GM12878 (cell line): ENCODE measurements at regions not wholly inside any gene's neighbourhood (a gene's known extent, or its start where the extent isn't known, plus 50 kb on each side); places are given as distances from the start of the nearest gene placed in this dataset.

Experiments
- ATAC-seq: fragments of 200-7000 bp; cut with Tn5 transposase; 3 replicates; pipeline ENCODE4 v1.9.1; 2020; ENCODE audit warnings: mild to moderate bottlenecking, moderate library complexity
- BruUV-seq: library from RNA; stranded (reverse); fragments of 400-500 nt; replicated peaks from 2 replicates; lab custom pipeline; 2021; lab: Mats Ljungman, UMichigan
- CTCF ChIA-PET: fragments of 300-600 bp; sonication (Branson Sonifier 250); formaldehyde crosslinking; extraction: SDS; loops from one replicate; lab custom pipeline; 2021; ENCODE audit warnings: inconsistent platforms; lab: Yijun Ruan, JAX
- POLR2A ChIA-PET: fragments of 350-600 bp; formaldehyde crosslinking; extraction: SDS; loops from one replicate; lab custom pipeline; 2021; ENCODE audit warnings: inconsistent platforms; lab: Charles Lee
- RAD21 ChIA-PET: fragments of 300-600 bp; sonication (Branson Sonifier 250); formaldehyde crosslinking; loops from one replicate; lab custom pipeline; 2023; ENCODE audit warnings: antibody characterized with exemption; ENCODE audit not compliant: unreplicated experiment; lab: Charles Lee
- SMC1A ChIA-PET: fragments of 300-600 bp; sonication (Branson Sonifier 250); formaldehyde crosslinking; loops from one replicate; lab custom pipeline; 2023; ENCODE audit not compliant: unreplicated experiment, uncharacterized antibody; lab: Charles Lee
- DNase-seq: peaks from one replicate; pipeline ENCODE4 v3.0.0-alpha.2; 2011; ENCODE audit warnings: low read depth, low spot score
- FAIRE-seq: peaks from 3 replicates; lab custom pipeline; 2011; peaks lifted over from hg19 to GRCh38; lab: Jason Lieb, UNC
- H2AFZ ChIP-seq: 2 replicates; pipeline ENCODE4 v1.6.0; 2011; ENCODE audit warnings: low read depth, low read length, control low read depth; ENCODE audit not compliant: control insufficient read depth
- H3K27ac ChIP-seq: 2 replicates; pipeline ENCODE4 v1.5.1; 2011; ENCODE audit warnings: control low read depth; ENCODE audit not compliant: control insufficient read depth, insufficient read depth
- H3K27me3 ChIP-seq, 2 experiments: replicated peaks in 1 of 2; 2 replicates each; pipeline versions ENCODE4 v1.6.0 to v1.6.1; 2011; ENCODE audit warnings: low read length in 1 of 2; ENCODE audit not compliant: control insufficient read depth in 2 of 2, insufficient read depth in 2 of 2
- H3K36me3 ChIP-seq, 2 experiments: 2 replicates each; pipeline ENCODE4 v1.5.1; 2011; ENCODE audit warnings: low read length in 1 of 2; ENCODE audit not compliant: control insufficient read depth in 2 of 2, insufficient read depth in 2 of 2
- H3K4me1 ChIP-seq: 2 replicates; pipeline ENCODE4 v1.6.1; 2011; ENCODE audit warnings: mild to moderate bottlenecking, low read length, moderate library complexity, mixed read lengths; ENCODE audit not compliant: control insufficient read depth, insufficient read depth
- H3K4me2 ChIP-seq: 2 replicates; pipeline ENCODE4 v1.6.0; 2011; ENCODE audit warnings: control low read depth; ENCODE audit not compliant: control insufficient read depth, insufficient read depth
- H3K4me3 ChIP-seq: fragments of 200-600 bp; sonication (generic); 2 replicates; pipeline ENCODE4 v1.5.1; 2016
- H3K79me2 ChIP-seq: 2 replicates; pipeline ENCODE4 v1.6.0; 2011; ENCODE audit warnings: low read length; ENCODE audit not compliant: control insufficient read depth, insufficient read depth
- H3K9ac ChIP-seq: 2 replicates; pipeline ENCODE4 v1.8.0; 2011; ENCODE audit warnings: low read length, control low read depth, mixed read lengths; ENCODE audit not compliant: control insufficient read depth, insufficient read depth
- H3K9me3 ChIP-seq: replicated peaks from 3 replicates; pipeline ENCODE4 v1.5.1; 2011; ENCODE audit warnings: mild to moderate bottlenecking, low read length; ENCODE audit not compliant: control insufficient read depth, insufficient read depth
- H4K20me1 ChIP-seq: 2 replicates; pipeline ENCODE4 v1.6.0; 2011; ENCODE audit not compliant: control insufficient read depth, insufficient read depth
- ATF2 ChIP-seq: IDR thresholded peaks from 2 replicates; pipeline ENCODE4 v1.6.1; 2012; ENCODE audit warnings: low read length, inconsistent platforms
- BCL3 ChIP-seq: IDR thresholded peaks from 2 replicates; pipeline ENCODE4 v1.6.1; 2011; ENCODE audit warnings: borderline replicate concordance, low read depth, mild to moderate bottlenecking, moderate library complexity, low read length; ENCODE audit not compliant: insufficient read depth, poor library complexity, severe bottlenecking
- CHD4 ChIP-seq: fragments of 200-600 bp; sonication (generic); IDR thresholded peaks from 2 replicates; pipeline ENCODE4 v1.6.1; 2016; ENCODE audit warnings: mild to moderate bottlenecking
- E4F1 ChIP-seq: fragments of 450-650 bp; IDR thresholded peaks from 2 replicates; pipeline ENCODE4 v1.6.1; 2018; ENCODE audit warnings: borderline replicate concordance, mild to moderate bottlenecking; ENCODE audit not compliant: partially characterized antibody
- ESRRA ChIP-seq: IDR thresholded peaks from 2 replicates; pipeline ENCODE4 v1.6.1; 2012; ENCODE audit warnings: mild to moderate bottlenecking, low read length, improper control_type of control experiment
- FOXM1 ChIP-seq: IDR thresholded peaks from 2 replicates; pipeline ENCODE4 v1.6.1; 2012; ENCODE audit warnings: low read depth, mild to moderate bottlenecking, inconsistent platforms, low read length, moderate library complexity
- HDGF ChIP-seq: fragments of 450-650 bp; IDR thresholded peaks from 2 replicates; pipeline ENCODE4 v1.6.1; 2016; ENCODE audit warnings: antibody characterized with exemption
- HSF1 ChIP-seq: fragments of 150-350 bp; IDR thresholded peaks from 2 replicates; pipeline ENCODE4 v1.6.1; 2014; ENCODE audit warnings: mild to moderate bottlenecking, low read depth, low read length
- IRF3 ChIP-seq: fragments of 450-650 bp; IDR thresholded peaks from 2 replicates; pipeline ENCODE4 v1.6.1; 2014; ENCODE audit warnings: mild to moderate bottlenecking
- NR2C1 ChIP-seq: fragments of 450-650 bp; IDR thresholded peaks from 2 replicates; pipeline ENCODE4 v1.6.1; 2017; ENCODE audit warnings: antibody characterized with exemption, mild to moderate bottlenecking, moderate library complexity
- POLR2AphosphoS2 ChIP-seq: IDR thresholded peaks from 2 replicates; pipeline ENCODE4 v1.6.1; 2011; ENCODE audit warnings: low read depth, mild to moderate bottlenecking, low read length, improper control_type of control experiment, moderate library complexity
- RELA ChIP-seq: fragments of 450-650 bp; IDR thresholded peaks from 2 replicates; pipeline ENCODE4 v1.8.0; 2014; ENCODE audit warnings: borderline replicate concordance; ENCODE audit not compliant: partially characterized antibody
- RUNX3 ChIP-seq: IDR thresholded peaks from 2 replicates; pipeline ENCODE4 v1.6.1; 2012; ENCODE audit warnings: low read length, inconsistent platforms
- SIN3A ChIP-seq: IDR thresholded peaks from 2 replicates; pipeline ENCODE4 v1.6.1; 2012; ENCODE audit warnings: low read depth, low read length, improper control_type of control experiment
- STAT3 ChIP-seq: IDR thresholded peaks from 2 replicates; pipeline ENCODE4 v1.6.1; 2011; ENCODE audit warnings: low read depth, low read length, improper control_type of control experiment
- TAF1 ChIP-seq: IDR thresholded peaks from 2 replicates; pipeline ENCODE4 v1.6.1; 2011; ENCODE audit warnings: mild to moderate bottlenecking, low read depth, low read length, borderline replicate concordance
- ZNF622 ChIP-seq: fragments of 450-650 bp; IDR thresholded peaks from 2 replicates; pipeline ENCODE4 v1.6.1; 2017; ENCODE audit warnings: mild to moderate bottlenecking, inconsistent platforms
- WGBS: methylation state at CpG from one replicate; pipeline ENCODE4 v1.1.6; 2016; ENCODE audit warnings: low lambda C conversion rate; ENCODE audit not compliant: insufficient replicate concordance, insufficient coverage; ENCODE audit errors: missing lambda C conversion rate; 5-methylcytosine and 5-hydroxymethylcytosine counted together
- in situ Hi-C: fragments of 300-500 bp; cut with MboI; formaldehyde crosslinking; loops from 9 replicates; pipeline ENCODE4 v1.14.3; 2018; ENCODE audit warnings: mixed read lengths
- intact Hi-C: fragments of 100-400 bp; cut with micrococcal nuclease; formaldehyde crosslinking; loops from one replicate; pipeline ENCODE4 v1.14.2; 2022; ENCODE audit not compliant: unreplicated experiment

- no peak for FAIRE-seq
- no peaks in the 10 kb centered on the region for H4K20me1 ChIP-seq
- no peaks in the 10 kb centered on the region for H3K27me3 ChIP-seq
- no peak overlapping the region for H3K4me2 ChIP-seq
- H3K4me3 ChIP-seq, result no peak overlapping the region
- ChIA-PET RAD21 (interaction anchor here (0.8 to 1.1 kb wide), 2 partner anchors 97 to 383 kb away, joined by 3 read pairs; partner anchors contain the start of gene FGGY), CTCF (interaction anchor here (0.6 kb wide), 1 partner anchor 67 kb away, joined by 3 read pairs; no protein-coding TSS in a partner anchor), POLR2A (no interaction called here), SMC1A (interaction anchor here (0.8 to 1.4 kb wide), 3 partner anchors 13 to 57 kb away, joined by 3 to 4 read pairs (median 3); no protein-coding TSS in a partner anchor)
- in situ Hi-C loops (no loop called here), intact Hi-C loops (no loop called here)
- BruUV-seq, result no TSS peak
- 53% methylated on average over 4 of the region's 4 CpGs for WGBS
- no peak overlapping the region for H3K27ac ChIP-seq
- no peak overlapping the region for H2AFZ ChIP-seq
- no peak for ATAC-seq
- no peak for DNase-seq
- H3K36me3 ChIP-seq, result no peaks in the 10 kb centered on the region
- H3K9ac ChIP-seq, result no peak overlapping the region
- no peaks in the 10 kb centered on the region for H3K9me3 ChIP-seq
- no peaks in the 10 kb centered on the region for H3K79me2 ChIP-seq
- H3K4me1 ChIP-seq, result no peaks in the 10 kb centered on the region
- no peak for TF ChIP-seq CHD4
- TF ChIP-seq ESRRA, result no peak
- TF ChIP-seq RUNX3, result no peak
- TF ChIP-seq SIN3A, result no peak
- no peak for TF ChIP-seq E4F1
- no peak for TF ChIP-seq HSF1
- TF ChIP-seq IRF3, result no peak
- no peak for TF ChIP-seq NR2C1
- TF ChIP-seq POLR2AphosphoS2, result no peak
- no peak for TF ChIP-seq BCL3
- TF ChIP-seq RELA, result no peak
- no peak for TF ChIP-seq ATF2
- no peak for TF ChIP-seq ZNF622
- no peak for TF ChIP-seq STAT3
- no peak for TF ChIP-seq HDGF
- TF ChIP-seq TAF1, result no peak
- no peak for TF ChIP-seq FOXM1
These were observed 97.0 kb upstream of the FGGY start for GRCh38 chr1:59199719-59200376.
